Activated naive CD4-positive, alpha-beta T cell treated with anti-CD3 and anti-CD28 coated beads, Interleukin-2, amount 50 U/mL, for 24 hours (primary cell): ENCODE measurements at regions not wholly inside any gene's neighbourhood (a gene's known extent, or its start where the extent isn't known, plus 50 kb on each side); places are given as distances from the start of the nearest gene placed in this dataset.
"Not testable (repeated sequence)": the region's sequence is repeated elsewhere in the genome, so short reads cannot be mapped to it uniquely, and the experiment has no call there.

Experiments
- H3K27ac Mint-ChIP-seq: one replicate; pipeline ENCODE4 v1.8.0; 2021; ENCODE audit warnings: mild to moderate bottlenecking, mixed read lengths
- H3K27me3 Mint-ChIP-seq: one replicate; pipeline ENCODE4 v1.8.0; 2021; ENCODE audit warnings: mixed read lengths
- H3K36me3 Mint-ChIP-seq: one replicate; pipeline ENCODE4 v1.8.0; 2021; ENCODE audit warnings: mixed read lengths
- H3K4me1 Mint-ChIP-seq: one replicate; pipeline ENCODE4 v1.8.0; 2021; ENCODE audit warnings: mixed read lengths
- H3K4me3 Mint-ChIP-seq: one replicate; pipeline ENCODE4 v1.8.0; 2021; ENCODE audit warnings: mild to moderate bottlenecking, mixed read lengths
- H3K9me3 Mint-ChIP-seq: one replicate; pipeline ENCODE4 v1.8.0; 2021; ENCODE audit warnings: mixed read lengths

- Mint-ChIP-seq H3K4me1 (no peaks in the 10 kb centered on the region), H3K27me3 (peaks cover 23% of the 10 kb centered on the region), H3K9me3 (no peaks in the 10 kb centered on the region), H3K27ac (no peak overlapping the region), H3K4me3 (no peak overlapping the region), H3K36me3 (no peaks in the 10 kb centered on the region)
These were observed 91.4 kb upstream of the PLXNA2 start for GRCh38 chr1:208335371-208336136.

- no peak overlapping the region for H3K27ac Mint-ChIP-seq
- no peaks in the 10 kb centered on the region for H3K36me3 Mint-ChIP-seq
- H3K4me1 Mint-ChIP-seq, result no peaks in the 10 kb centered on the region
- H3K4me3 Mint-ChIP-seq, result no peak overlapping the region
- H3K9me3 Mint-ChIP-seq, result no peaks in the 10 kb centered on the region
- H3K27me3 Mint-ChIP-seq, result peaks cover 23% of the 10 kb centered on the region
These were observed 91.9 kb upstream of the PLXNA2 start for GRCh38 chr1:208336137-208336518.

GRCh38 chr1:208339911-208340310 lies 95.7 kb upstream of the PLXNA2 start:
- Mint-ChIP-seq H3K9me3 (no peaks in the 10 kb centered on the region), H3K36me3 (no peaks in the 10 kb centered on the region), H3K4me1 (no peaks in the 10 kb centered on the region), H3K4me3 (no peak overlapping the region), H3K27me3 (peaks cover 13% of the 10 kb centered on the region), H3K27ac (no peak overlapping the region)

- peaks cover 6% of the 10 kb centered on the region for H3K27me3 Mint-ChIP-seq
- H3K9me3 Mint-ChIP-seq, result no peaks in the 10 kb centered on the region
- no peaks in the 10 kb centered on the region for H3K4me1 Mint-ChIP-seq
- no peaks in the 10 kb centered on the region for H3K36me3 Mint-ChIP-seq
- no peak overlapping the region for H3K27ac Mint-ChIP-seq
- H3K4me3 Mint-ChIP-seq, result no peak overlapping the region
These were observed 99.0 kb upstream of the PLXNA2 start for GRCh38 chr1:208343226-208343625.

DNA sequence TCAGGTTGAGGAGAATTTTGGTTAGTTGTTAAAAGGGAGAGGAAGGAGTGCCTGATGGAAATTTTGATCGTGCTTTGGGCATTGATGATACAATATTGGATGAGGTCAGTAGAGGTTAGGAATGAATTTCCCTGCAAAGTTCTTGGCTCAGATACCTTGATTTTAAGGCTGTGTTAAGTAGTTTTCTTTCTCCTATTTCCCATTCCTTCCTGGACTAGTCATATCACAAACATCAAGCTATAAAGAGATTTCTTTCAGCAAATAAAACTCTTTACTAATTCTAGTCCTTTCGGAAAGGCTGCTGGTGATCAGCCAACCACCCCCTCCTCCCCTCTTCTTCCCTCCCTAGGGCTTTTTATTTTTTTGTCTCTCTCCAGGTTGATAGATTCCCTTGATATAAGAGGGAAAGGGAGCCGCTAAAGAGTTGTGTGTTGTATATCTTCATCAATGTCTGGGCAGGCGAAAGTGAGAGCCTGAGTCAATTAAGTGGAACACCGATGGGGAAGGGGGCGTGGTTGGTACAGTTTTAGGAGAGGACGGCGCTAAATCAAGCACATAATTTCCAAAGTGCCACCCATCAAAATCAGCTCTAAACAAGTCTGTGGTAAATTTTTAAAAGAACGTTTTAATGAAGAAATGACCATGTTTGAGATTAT lies 100.1 kb upstream of the PLXNA2 start:
- Mint-ChIP-seq H3K4me1 (no peaks in the 10 kb centered on the region), H3K27me3 (peaks cover 3% of the 10 kb centered on the region), H3K9me3 (no peaks in the 10 kb centered on the region), H3K27ac (no peak overlapping the region), H3K4me3 (no peak overlapping the region), H3K36me3 (no peaks in the 10 kb centered on the region)

GRCh38 chr1:208347191-208347590 lies 103.0 kb upstream of the PLXNA2 start:
- H3K27ac Mint-ChIP-seq, result no peak overlapping the region
- H3K4me3 Mint-ChIP-seq, result no peak overlapping the region
- H3K9me3 Mint-ChIP-seq, result no peaks in the 10 kb centered on the region

GRCh38 chr1:208349694-208350330 lies 105.6 kb upstream of the PLXNA2 start:
- Mint-ChIP-seq H3K9me3 (no peaks in the 10 kb centered on the region), H3K4me3 (no peak overlapping the region), H3K4me1 (no peaks in the 10 kb centered on the region), H3K36me3 (no peaks in the 10 kb centered on the region), H3K27me3 (peaks cover 6% of the 10 kb centered on the region), H3K27ac (no peak overlapping the region)

More at GRCh38 chr1:208347191-208347590, 103.0 kb upstream of the PLXNA2 start:
- no peaks in the 10 kb centered on the region for H3K36me3 Mint-ChIP-seq
- no peaks in the 10 kb centered on the region for H3K4me1 Mint-ChIP-seq
- H3K27me3 Mint-ChIP-seq, result peaks cover 3% of the 10 kb centered on the region

GRCh38 chr1:208350815-208351214 lies 106.6 kb upstream of the PLXNA2 start:
- Mint-ChIP-seq H3K9me3 (no peaks in the 10 kb centered on the region), H3K27me3 (peaks cover 6% of the 10 kb centered on the region), H3K4me3 (no peak overlapping the region), H3K4me1 (no peaks in the 10 kb centered on the region), H3K27ac (no peak overlapping the region), H3K36me3 (no peaks in the 10 kb centered on the region)

DNA sequence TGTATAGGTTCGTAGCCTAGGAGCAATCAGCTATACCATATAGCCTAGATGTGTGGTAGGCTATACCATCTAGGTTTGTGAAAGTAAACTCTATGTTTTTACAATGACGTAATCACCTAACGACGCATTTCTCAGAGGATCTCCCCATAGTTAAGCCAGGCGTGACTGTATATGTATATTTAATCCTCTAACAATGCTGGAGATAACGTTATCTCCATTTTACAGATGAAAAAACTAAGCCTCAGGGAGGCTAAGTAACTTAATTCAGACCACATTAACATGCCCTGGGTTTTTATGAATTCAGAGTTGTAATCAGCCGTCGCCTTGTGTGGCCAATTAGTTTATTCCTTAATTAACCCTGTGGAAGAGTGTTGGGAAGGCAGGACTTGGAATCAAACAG lies 107.7 kb upstream of the PLXNA2 start:
- Mint-ChIP-seq H3K27me3 (peaks cover 5% of the 10 kb centered on the region), H3K36me3 (no peaks in the 10 kb centered on the region)

GRCh38 chr1:208353797-208354196 lies 109.6 kb upstream of the PLXNA2 start:
- not testable (repeated sequence) for H3K36me3 Mint-ChIP-seq, H3K9me3 Mint-ChIP-seq, H3K4me1 Mint-ChIP-seq, H3K27me3 Mint-ChIP-seq, H3K4me3 Mint-ChIP-seq, H3K27ac Mint-ChIP-seq

More for the DNA sequence above, 107.7 kb upstream of the PLXNA2 start:
- H3K4me1 Mint-ChIP-seq, result no peaks in the 10 kb centered on the region
- no peak overlapping the region for H3K4me3 Mint-ChIP-seq
- H3K9me3 Mint-ChIP-seq, result no peaks in the 10 kb centered on the region
- H3K27ac Mint-ChIP-seq, result no peak overlapping the region

DNA sequence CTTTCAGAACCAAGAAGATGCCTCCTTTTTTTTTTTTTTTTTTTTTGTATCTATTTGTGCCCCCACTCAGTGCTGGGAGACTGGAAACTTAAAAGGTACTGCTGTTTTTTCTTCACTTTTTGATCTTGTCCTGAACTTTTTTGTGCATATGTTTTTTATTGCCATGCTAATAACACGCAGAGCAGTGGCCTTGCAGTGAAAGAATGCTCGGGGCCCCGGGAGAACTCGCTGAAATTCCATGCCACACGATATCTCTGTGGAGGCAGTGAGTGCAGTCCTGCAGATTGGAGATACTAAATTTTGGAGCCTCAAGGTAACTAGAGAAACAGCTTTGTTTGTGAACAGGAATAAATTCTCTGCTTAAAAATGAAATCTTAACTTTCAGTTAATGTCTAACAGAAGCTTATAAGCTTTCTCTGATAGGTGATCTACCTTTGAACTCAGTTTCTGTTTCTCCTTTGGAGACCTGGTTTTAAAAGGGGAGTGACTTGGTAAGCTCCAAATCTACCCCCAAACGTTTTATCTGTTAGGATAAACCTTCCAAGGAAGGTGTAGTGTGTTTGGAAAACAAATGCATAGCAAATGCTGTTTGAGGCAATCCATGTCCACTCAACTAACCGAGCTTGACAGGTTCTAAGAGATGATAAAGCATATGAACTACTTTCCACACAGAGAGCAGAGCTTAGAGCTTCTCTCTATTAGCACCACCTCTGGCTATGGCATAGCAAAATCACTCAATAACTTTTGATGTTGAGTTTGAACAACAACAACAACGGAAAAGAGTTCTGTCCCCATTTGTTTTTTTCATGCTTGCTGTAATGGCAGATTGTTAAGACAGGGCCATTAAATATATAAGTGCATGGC lies 113.7 kb upstream of the PLXNA2 start:
- Mint-ChIP-seq H3K27me3 (peaks cover 9% of the 10 kb centered on the region), H3K9me3 (no peaks in the 10 kb centered on the region), H3K4me1 (no peaks in the 10 kb centered on the region)

GRCh38 chr1:208358651-208359050 lies 114.5 kb upstream of the PLXNA2 start:
- Mint-ChIP-seq H3K9me3 (no peaks in the 10 kb centered on the region), H3K4me3 (no peak overlapping the region), H3K27me3 (peaks cover 9% of the 10 kb centered on the region), H3K36me3 (no peaks in the 10 kb centered on the region), H3K4me1 (no peaks in the 10 kb centered on the region), H3K27ac (no peak overlapping the region)

More for the DNA sequence above, 113.7 kb upstream of the PLXNA2 start:
- no peaks in the 10 kb centered on the region for H3K36me3 Mint-ChIP-seq
- no peak overlapping the region for H3K27ac Mint-ChIP-seq
- H3K4me3 Mint-ChIP-seq, result no peak overlapping the region

- Mint-ChIP-seq H3K9me3 (no peaks in the 10 kb centered on the region), H3K4me3 (no peak overlapping the region), H3K36me3 (no peaks in the 10 kb centered on the region), H3K27me3 (peaks cover 7% of the 10 kb centered on the region), H3K4me1 (no peaks in the 10 kb centered on the region), H3K27ac (no peak overlapping the region)
These were observed 117.8 kb upstream of the PLXNA2 start for GRCh38 chr1:208362011-208362410.

DNA sequence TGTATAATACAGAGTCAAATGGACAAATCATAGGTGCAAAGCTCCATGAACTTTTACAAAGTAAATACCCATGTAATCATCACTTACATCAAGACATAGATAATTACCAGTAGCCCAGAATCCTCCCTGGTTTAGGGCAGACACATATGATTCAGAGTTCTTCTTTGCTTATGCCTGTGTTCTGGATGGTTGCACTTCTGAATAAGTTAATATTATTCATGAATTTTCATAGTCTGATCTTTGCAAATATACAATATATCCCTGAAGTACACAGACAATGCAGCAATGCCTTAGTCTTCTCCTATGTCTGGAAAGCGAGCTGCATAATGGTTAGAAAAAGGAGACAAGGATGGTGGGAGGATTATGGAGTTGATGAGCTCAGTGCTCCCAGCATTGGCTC lies 122.4 kb upstream of the PLXNA2 start:
- peaks cover 9% of the 10 kb centered on the region for H3K27me3 Mint-ChIP-seq

DNA sequence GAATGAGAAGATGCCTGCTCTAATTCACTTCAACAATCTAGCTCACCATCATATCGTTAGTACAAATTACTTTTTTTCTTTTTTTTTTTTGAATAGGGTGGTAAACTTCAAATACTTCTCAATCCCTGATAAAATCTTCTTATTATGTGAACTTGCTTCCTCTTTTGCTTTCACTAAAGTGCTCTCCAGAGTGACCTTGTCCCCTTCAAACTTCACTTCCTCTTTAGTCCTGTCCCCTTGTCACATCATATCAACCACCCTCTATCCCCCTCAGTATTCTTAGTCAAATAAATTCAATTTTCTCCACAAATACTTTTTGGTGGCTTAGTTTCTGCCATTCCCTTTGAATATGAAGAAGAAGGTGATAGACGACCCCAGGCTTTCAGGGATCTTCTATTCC lies 124.9 kb upstream of the PLXNA2 start:
- peaks cover 5% of the 10 kb centered on the region for H3K27me3 Mint-ChIP-seq
- no peak overlapping the region for H3K27ac Mint-ChIP-seq
- no peaks in the 10 kb centered on the region for H3K4me1 Mint-ChIP-seq
- no peaks in the 10 kb centered on the region for H3K9me3 Mint-ChIP-seq
- no peaks in the 10 kb centered on the region for H3K36me3 Mint-ChIP-seq
- no peak overlapping the region for H3K4me3 Mint-ChIP-seq

More for the DNA sequence above, 122.4 kb upstream of the PLXNA2 start:
- H3K4me1 Mint-ChIP-seq, result no peaks in the 10 kb centered on the region
- H3K4me3 Mint-ChIP-seq, result no peak overlapping the region
- H3K36me3 Mint-ChIP-seq, result no peaks in the 10 kb centered on the region
- no peak overlapping the region for H3K27ac Mint-ChIP-seq
- H3K9me3 Mint-ChIP-seq, result no peaks in the 10 kb centered on the region
